HCT116 (cell line): ENCODE measurements at regions not wholly inside any gene's neighbourhood (a gene's known extent, or its start where the extent isn't known, plus 50 kb on each side); places are given as distances from the start of the nearest gene placed in this dataset.

ENCODE experiments used
- CEBPB ChIP-seq: IDR thresholded peaks from 2 replicates; pipeline ENCODE4 v1.6.1; 2012; ENCODE audit warnings: low read depth
- CTCF ChIP-seq, 3 experiments: fragments of 200-600 bp in 1 of 3; sonication (generic) in 1 of 3; IDR thresholded peaks in 2 of 3; conservative IDR thresholded peaks in 1 of 3; 2 replicates each; pipeline ENCODE4 v1.5.1; 2012 to 2017; ENCODE audit warnings: low read depth in 2 of 3, low read length in 2 of 3, antibody characterized with exemption in 1 of 3, borderline replicate concordance in 1 of 3, control low read depth in 1 of 3, mild to moderate bottlenecking in 1 of 3, mixed read lengths in 1 of 3, mixed run types in 1 of 3, moderate library complexity in 1 of 3; ENCODE audit not compliant: insufficient read depth in 1 of 3
- EZH2 ChIP-seq: fragments of 200-600 bp; sonication (generic); IDR thresholded peaks from 2 replicates; pipeline ENCODE4 v1.6.1; 2017; ENCODE audit warnings: antibody characterized with exemption, mixed run types
- POLR2AphosphoS5 ChIP-seq: IDR thresholded peaks from 2 replicates; pipeline ENCODE4 v1.6.1; 2011; ENCODE audit warnings: mild to moderate bottlenecking, low read depth, low read length, moderate library complexity
- ZFX ChIP-seq: fragments of 450-650 bp; IDR thresholded peaks from 2 replicates; pipeline ENCODE4 v1.6.1; 2017

- TF ChIP-seq CTCF (IDR thresholded peaks at IDR 0.05 in 2 of 3, conservative IDR thresholded peaks at IDR 0.05 in 1 of 3; ENCODE audit: borderline replicate concordance in 1 of 3, insufficient read depth in 1 of 3, low read depth in 2 of 3, low read length in 2 of 3), result no peak
- no peak for TF ChIP-seq ZFX
- TF ChIP-seq EZH2, result no peak
- TF ChIP-seq CEBPB, result no peak
- TF ChIP-seq POLR2AphosphoS5, result no peak
Observed at GRCh38 chr20:55140631-55141030, 665.2 kb downstream of the DOK5 start.
